GM21576 (cell line): ENCODE measurements at regions not wholly inside any gene's neighbourhood (a gene's known extent, or its start where the extent isn't known, plus 50 kb on each side); places are given as distances from the start of the nearest gene placed in this dataset.

Experiments
- ATAC-seq: cut with Tn5 transposase; IDR thresholded peaks from one replicate; pipeline ENCODE4 v1.9.1; 2021; ENCODE audit warnings: mild to moderate bottlenecking, moderate library complexity; ENCODE audit not compliant: unreplicated experiment

GRCh38 chr11:90913131-90913668, 690.4 kb upstream of the CHORDC1 start:
- ATAC-seq: no peak

GRCh38 chr11:90912631-90913030, 689.8 kb upstream of the CHORDC1 start:
- ATAC-seq: no peak

- no peak for ATAC-seq
Observed at GRCh38 chr11:90911192-90911591, 688.3 kb upstream of the CHORDC1 start.

- ATAC-seq: no peak
Observed at GRCh38 chr11:90908074-90908473, 685.2 kb upstream of the CHORDC1 start.

- no peak for ATAC-seq
Observed at GRCh38 chr11:90895850-90896249, 673.0 kb upstream of the CHORDC1 start.

- ATAC-seq: no peak
Observed at GRCh38 chr11:90890347-90890746, 667.5 kb upstream of the CHORDC1 start.

- no peak for ATAC-seq
Observed at GRCh38 chr11:90884181-90884580, 661.3 kb upstream of the CHORDC1 start.

GRCh38 chr11:90874986-90875385, 652.1 kb upstream of the CHORDC1 start:
- no peak for ATAC-seq

- no peak for ATAC-seq
Observed at GRCh38 chr11:90874281-90874680, 651.4 kb upstream of the CHORDC1 start.

- no peak for ATAC-seq
Observed at GRCh38 chr11:90867416-90867815, 644.6 kb upstream of the CHORDC1 start.

GRCh38 chr11:90856790-90857189, 633.9 kb upstream of the CHORDC1 start:
- no peak for ATAC-seq

GRCh38 chr11:90855531-90855930, 632.7 kb upstream of the CHORDC1 start:
- ATAC-seq: no peak

GRCh38 chr11:90851196-90851595, 628.3 kb upstream of the CHORDC1 start:
- no peak for ATAC-seq

GRCh38 chr11:90849312-90849711, 626.5 kb upstream of the CHORDC1 start:
- ATAC-seq: no peak

- ATAC-seq: no peak
Observed at GRCh38 chr11:90847268-90847886, 624.5 kb upstream of the CHORDC1 start.

GRCh38 chr11:90846628-90847027, 623.8 kb upstream of the CHORDC1 start:
- no peak for ATAC-seq

GRCh38 chr11:90845799-90846198, 623.0 kb upstream of the CHORDC1 start:
- ATAC-seq: no peak

GRCh38 chr11:90845126-90845525, 622.3 kb upstream of the CHORDC1 start:
- ATAC-seq: no peak

GRCh38 chr11:90844041-90844440, 621.2 kb upstream of the CHORDC1 start:
- no peak for ATAC-seq

GRCh38 chr11:90842681-90843080, 619.8 kb upstream of the CHORDC1 start:
- ATAC-seq: no peak

GRCh38 chr11:90840071-90840470, 617.2 kb upstream of the CHORDC1 start:
- ATAC-seq: no peak

- no peak for ATAC-seq
Observed at GRCh38 chr11:90836031-90836430, 613.2 kb upstream of the CHORDC1 start.

- no peak for ATAC-seq
Observed at GRCh38 chr11:90823446-90823845, 600.6 kb upstream of the CHORDC1 start.
